Activated CD8-positive, alpha-beta memory T cell treated with anti-CD3 and anti-CD28 coated beads, Interleukin-2, amount 10 ng/mL, durations not matched to agents 7 days and 5 days (primary cell): ENCODE measurements at regions not wholly inside any gene's neighbourhood (a gene's known extent, or its start where the extent isn't known, plus 50 kb on each side); places are given as distances from the start of the nearest gene placed in this dataset.

Source experiments
- ATAC-seq: fragments of 150-1000 bp; cut with Tn5 transposase; one replicate; pipeline ENCODE4 v1.10.0; 2021; ENCODE audit warnings: moderate library complexity
- CTCF ChIA-PET: fragments of 350-600 bp; sonication (Branson Sonifier 250); formaldehyde crosslinking; loops from one replicate; lab custom pipeline; 2021; ENCODE audit warnings: antibody characterized with exemption; lab: Charles Lee
- DNase-seq: peaks from one replicate; pipeline ENCODE4 v3.0.0-alpha.2; 2020
- H3K27ac Mint-ChIP-seq: one replicate; pipeline ENCODE4 v1.8.0; 2021; ENCODE audit warnings: mild to moderate bottlenecking, mixed read lengths
- H3K27me3 Mint-ChIP-seq: one replicate; pipeline ENCODE4 v1.8.0; 2021; ENCODE audit warnings: mixed read lengths
- H3K36me3 Mint-ChIP-seq: one replicate; pipeline ENCODE4 v1.8.0; 2021; ENCODE audit warnings: mild to moderate bottlenecking, mixed read lengths
- H3K4me1 Mint-ChIP-seq: one replicate; pipeline ENCODE4 v1.8.0; 2021; ENCODE audit warnings: mixed read lengths
- H3K4me3 Mint-ChIP-seq: one replicate; pipeline ENCODE4 v1.8.0; 2021; ENCODE audit warnings: mild to moderate bottlenecking, moderate library complexity, mixed read lengths
- H3K9me3 Mint-ChIP-seq: one replicate; pipeline ENCODE4 v1.8.0; 2022; ENCODE audit warnings: low read depth, mixed read lengths

DNA sequence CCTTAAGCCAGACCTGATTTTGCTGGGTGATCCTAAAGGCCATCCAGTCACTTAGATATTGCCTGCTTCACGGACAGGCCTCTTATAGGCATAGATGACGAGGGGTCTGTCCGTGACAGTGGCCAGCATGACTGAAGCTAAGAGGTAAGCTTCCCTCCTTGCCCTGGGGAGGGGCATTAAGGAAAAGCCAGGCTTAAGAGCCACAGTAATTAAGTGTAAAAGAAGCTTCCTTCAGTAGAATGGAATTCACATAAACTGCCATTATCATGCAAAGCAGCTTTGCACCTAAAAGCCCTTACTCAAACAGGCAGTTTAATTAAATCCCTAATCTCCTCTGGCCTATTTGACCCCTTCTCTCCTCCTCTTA lies 99.4 kb upstream of the PKDCC start:
- Mint-ChIP-seq H3K36me3 (no peaks in the 10 kb centered on the region), H3K4me1 (peaks cover 2% of the 10 kb centered on the region), H3K4me3 (no peak overlapping the region), H3K9me3 (no peaks in the 10 kb centered on the region), H3K27ac (no peak overlapping the region), H3K27me3 (peaks cover 8% of the 10 kb centered on the region)
- CTCF ChIA-PET: no interaction called here
- DNase-seq (no peak), ATAC-seq (no peak)

DNA sequence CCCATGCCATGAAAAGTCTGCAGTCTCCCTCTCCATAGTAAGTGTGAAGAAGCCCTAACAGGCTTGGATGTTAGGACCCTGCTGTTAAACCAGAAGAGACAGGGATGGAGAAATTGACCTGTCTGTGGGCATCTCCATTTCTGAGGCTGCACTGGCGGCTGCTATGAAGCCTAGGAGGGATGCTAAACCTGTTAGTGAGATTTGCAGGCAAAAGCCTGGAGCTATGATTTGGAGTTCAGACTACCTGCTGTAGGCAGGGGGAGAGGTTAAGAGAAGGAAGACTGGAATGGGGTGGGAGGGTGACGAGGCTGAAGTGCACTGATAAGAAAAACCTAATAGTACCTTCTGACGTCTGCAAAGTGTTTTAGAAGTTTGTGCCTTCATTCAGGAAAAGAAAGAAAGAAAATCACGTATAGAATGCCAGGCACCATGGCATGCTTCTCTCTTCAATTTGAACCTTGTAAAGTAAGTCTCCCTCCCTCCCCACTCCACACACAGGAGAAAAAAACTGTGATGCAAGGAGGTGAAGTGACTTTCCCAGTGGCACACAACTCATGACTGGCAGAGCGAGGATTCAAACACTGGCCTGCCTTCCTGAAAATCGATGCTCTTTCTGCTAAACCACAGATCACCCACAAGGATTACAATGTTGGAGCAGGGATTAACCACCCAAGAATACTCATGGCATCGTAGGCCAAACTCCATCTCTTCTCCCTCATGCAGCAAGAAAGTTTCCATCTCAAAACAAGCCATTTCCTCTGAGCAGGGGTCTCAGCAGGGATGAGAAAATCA lies 98.5 kb upstream of the PKDCC start:
- H3K4me3 Mint-ChIP-seq: no peak overlapping the region
- H3K27me3 Mint-ChIP-seq: peaks cover 4% of the 10 kb centered on the region
- DNase-seq (no peak), ATAC-seq (no peak)
- H3K27ac Mint-ChIP-seq: no peak overlapping the region
- H3K4me1 Mint-ChIP-seq: peaks cover 8% of the 10 kb centered on the region
- H3K9me3 Mint-ChIP-seq: no peaks in the 10 kb centered on the region
- H3K36me3 Mint-ChIP-seq: no peaks in the 10 kb centered on the region
- CTCF ChIA-PET: no interaction called here

DNA sequence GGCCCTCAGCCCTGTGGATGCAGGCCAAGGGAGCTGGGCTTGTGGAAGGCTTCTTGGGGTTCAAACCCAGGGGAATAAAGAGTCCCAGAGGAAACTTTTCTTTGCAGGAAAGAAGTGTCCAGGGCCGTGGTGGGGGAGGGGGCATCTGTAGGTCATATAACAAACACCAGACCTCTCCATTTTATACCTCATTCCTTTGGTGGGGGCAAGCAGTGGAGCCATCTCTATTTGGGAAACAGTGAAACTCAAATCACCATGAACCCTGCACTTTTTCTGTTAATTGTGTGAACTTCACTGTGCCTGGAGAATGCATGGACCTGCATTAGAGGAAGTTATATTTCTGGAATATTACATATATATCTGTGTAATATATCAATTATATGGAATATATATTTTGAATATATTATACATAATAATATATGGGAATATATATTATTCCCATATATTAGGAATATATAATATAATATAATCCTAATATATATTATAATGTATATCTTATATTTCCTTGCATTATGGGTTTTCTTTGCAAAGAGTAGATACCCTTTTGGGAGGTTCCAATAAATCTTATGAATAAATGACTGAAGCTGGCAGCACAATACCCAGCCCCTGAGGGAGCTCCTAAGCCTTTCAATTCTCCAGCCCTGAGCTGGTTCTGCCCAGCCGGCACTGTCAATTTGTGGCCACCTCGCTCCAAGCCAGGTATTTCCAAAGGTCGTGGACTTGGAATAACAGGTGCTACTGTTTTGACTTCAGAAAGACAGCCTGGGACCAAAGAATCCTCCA lies 97.7 kb upstream of the PKDCC start:
- DNase-seq (no peak), ATAC-seq (no peak)
- no peak overlapping the region for H3K4me3 Mint-ChIP-seq
- peaks cover 4% of the 10 kb centered on the region for H3K27me3 Mint-ChIP-seq
- H3K27ac Mint-ChIP-seq: no peak overlapping the region
- peaks cover 8% of the 10 kb centered on the region for H3K4me1 Mint-ChIP-seq
- CTCF ChIA-PET: no interaction called here
- no peaks in the 10 kb centered on the region for H3K36me3 Mint-ChIP-seq
- H3K9me3 Mint-ChIP-seq: no peaks in the 10 kb centered on the region

DNA sequence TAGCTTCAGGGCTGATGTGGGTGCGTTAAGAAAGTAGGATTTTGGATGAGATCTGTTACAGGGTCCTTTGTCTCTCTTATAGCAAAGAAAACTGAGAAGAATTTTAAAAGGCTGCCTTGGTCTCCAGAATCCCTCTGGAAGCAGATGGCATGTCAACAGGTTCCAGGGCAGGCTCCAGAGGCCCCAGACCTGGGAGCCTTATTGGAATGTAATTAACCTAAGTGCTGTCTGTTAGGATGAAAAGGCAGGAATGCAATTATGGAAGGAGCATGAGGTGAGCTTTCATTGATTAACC lies 97.2 kb upstream of the PKDCC start:
- DNase-seq: no peak
- H3K4me1 Mint-ChIP-seq: peaks cover 8% of the 10 kb centered on the region
- H3K4me3 Mint-ChIP-seq: no peak overlapping the region
- H3K9me3 Mint-ChIP-seq: no peaks in the 10 kb centered on the region
- H3K27ac Mint-ChIP-seq: no peak overlapping the region
- H3K27me3 Mint-ChIP-seq: peaks cover 4% of the 10 kb centered on the region
- H3K36me3 Mint-ChIP-seq: no peaks in the 10 kb centered on the region
- CTCF ChIA-PET: no interaction called here
- ATAC-seq: no peak

DNA sequence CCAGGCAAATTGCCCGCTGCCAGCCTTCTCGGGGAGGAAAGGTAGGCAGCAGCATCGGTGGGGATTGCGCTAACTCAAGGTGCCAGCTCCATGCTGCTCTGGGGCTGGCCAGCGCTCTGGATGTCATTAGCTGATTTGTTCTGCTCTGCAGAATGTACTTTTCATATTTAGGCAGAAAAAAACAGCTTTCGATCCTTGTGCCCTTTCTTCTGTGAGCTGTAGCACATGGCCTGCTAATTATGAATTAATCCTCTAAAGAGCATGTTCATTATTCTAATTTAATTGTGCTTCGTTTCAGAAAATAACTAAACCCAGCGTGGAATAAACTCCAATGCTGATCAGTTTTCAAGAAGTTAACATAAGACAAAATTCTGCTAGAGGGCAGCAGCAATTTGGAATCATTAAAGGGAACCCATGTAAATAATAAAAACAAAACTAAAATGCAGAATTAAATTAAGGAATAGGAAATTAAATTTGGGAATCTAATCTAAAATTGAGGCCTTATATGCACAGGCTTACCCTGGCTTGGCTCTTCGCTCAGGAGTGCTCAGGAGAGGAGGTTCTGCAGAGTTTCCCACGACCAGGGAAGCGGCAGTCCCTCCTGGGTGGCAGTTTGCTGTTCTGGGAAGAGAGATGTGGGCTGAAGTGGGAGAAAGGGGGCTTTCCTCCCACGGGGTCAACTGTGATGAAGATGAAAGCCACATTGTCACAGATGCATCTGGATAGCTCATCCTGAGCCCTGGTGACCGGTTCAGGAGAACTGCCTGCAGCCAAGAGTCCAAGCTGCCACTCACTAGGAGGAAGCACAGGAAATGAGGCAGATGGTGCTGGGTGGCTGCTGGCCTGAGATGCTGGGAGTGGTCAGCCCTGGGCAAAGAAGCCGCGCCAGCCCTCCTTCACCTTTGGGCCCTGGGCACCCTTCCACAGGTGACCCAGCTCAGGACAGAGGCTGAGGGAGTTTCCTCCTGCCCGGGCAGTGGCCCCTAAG lies 93.2 kb upstream of the PKDCC start:
- Mint-ChIP-seq H3K36me3 (no peaks in the 10 kb centered on the region), H3K27me3 (peaks cover 5% of the 10 kb centered on the region), H3K4me1 (peaks cover 8% of the 10 kb centered on the region), H3K27ac (no peak overlapping the region), H3K9me3 (no peaks in the 10 kb centered on the region), H3K4me3 (no peak overlapping the region)
- CTCF ChIA-PET: no interaction called here
- no peak for DNase-seq
- ATAC-seq: no peak

DNA sequence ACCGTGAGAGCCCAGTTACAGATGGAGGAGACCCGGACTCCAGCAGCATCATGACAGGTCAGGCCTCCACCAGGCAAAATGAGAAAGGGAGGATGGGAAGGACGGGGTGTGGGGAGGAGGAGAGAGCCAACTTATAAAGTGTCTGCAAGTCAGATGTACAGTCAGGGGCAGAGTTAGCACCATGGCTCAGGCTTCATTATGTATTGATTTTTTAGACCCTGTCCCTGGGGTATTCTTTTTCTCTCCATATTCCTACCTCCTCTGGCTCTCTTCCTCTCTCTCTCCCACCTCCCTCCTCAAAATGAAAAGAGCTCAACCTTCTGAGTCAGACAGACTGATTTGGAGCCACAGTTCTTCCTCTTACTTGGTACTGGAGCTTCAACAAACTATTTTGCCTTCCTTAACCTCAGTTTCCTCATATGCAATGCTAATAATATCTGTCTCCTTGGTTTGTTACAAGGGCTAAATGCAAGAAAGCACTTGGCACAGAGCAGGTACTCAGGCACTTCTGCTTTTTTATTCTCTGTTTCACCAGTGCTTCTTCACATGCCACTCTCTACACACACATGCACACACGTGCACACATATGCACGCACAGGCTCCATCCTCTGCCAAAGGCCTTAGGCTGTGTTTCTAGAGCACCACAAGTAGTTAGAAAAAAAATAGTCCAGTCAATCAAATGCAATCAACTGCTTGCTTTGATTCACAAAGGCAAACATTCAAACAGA lies 92.3 kb upstream of the PKDCC start:
- no peaks in the 10 kb centered on the region for H3K36me3 Mint-ChIP-seq
- no peak overlapping the region for H3K4me3 Mint-ChIP-seq
- DNase-seq (no peak), ATAC-seq (no peak)
- no peaks in the 10 kb centered on the region for H3K9me3 Mint-ChIP-seq
- CTCF ChIA-PET: no interaction called here
- H3K27me3 Mint-ChIP-seq: peaks cover 11% of the 10 kb centered on the region
- H3K27ac Mint-ChIP-seq: no peak overlapping the region
- H3K4me1 Mint-ChIP-seq: peaks cover 8% of the 10 kb centered on the region

DNA sequence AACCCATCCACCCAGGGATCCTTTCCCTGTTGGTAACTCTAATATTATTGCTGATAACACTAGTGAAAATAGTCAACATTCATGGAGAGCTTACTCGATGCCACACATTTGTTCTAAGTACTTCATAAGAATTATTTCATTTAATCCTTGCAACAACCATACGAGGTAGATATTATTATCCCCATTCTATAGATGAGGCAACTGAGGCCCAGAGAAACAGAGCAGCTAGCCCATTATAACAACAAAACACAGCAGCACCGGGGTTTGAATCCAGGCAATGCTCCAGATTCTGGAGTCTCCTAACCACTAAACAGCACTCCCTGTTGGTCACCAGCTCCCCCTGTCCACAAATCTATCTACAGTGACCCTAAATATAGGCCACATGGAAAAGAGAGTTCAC lies 90.4 kb upstream of the PKDCC start:
- no peak overlapping the region for H3K27ac Mint-ChIP-seq
- H3K9me3 Mint-ChIP-seq: no peaks in the 10 kb centered on the region
- no peak overlapping the region for H3K4me3 Mint-ChIP-seq
- no peak for DNase-seq
- H3K27me3 Mint-ChIP-seq: peaks cover 12% of the 10 kb centered on the region
- CTCF ChIA-PET: no interaction called here
- no peak for ATAC-seq
- H3K36me3 Mint-ChIP-seq: no peaks in the 10 kb centered on the region
- H3K4me1 Mint-ChIP-seq: peaks cover 8% of the 10 kb centered on the region

DNA sequence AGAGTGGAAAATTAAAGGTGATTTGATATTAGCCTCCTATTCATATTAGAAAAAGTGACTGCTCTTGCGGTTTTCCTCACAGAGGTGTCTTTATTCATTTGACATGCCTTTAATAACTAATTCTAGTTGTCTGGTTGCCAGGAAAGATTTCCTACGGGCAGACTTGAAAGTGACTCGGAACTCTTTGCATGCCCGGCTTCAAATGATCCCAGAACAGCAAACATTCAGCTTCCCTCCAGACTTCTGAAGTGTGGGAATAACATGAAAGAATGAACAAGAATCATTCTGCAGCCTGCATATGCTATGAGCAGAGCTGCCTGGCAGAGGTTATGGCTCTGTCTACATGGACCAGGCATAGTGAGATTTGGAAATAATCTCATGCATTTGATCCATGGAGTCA lies 89.6 kb upstream of the PKDCC start:
- DNase-seq: no peak
- Mint-ChIP-seq H3K9me3 (no peaks in the 10 kb centered on the region), H3K4me3 (no peak overlapping the region), H3K27me3 (peaks cover 12% of the 10 kb centered on the region), H3K4me1 (peaks cover 8% of the 10 kb centered on the region), H3K27ac (no peak overlapping the region), H3K36me3 (no peaks in the 10 kb centered on the region)
- CTCF ChIA-PET: no interaction called here
- ATAC-seq: no peak

DNA sequence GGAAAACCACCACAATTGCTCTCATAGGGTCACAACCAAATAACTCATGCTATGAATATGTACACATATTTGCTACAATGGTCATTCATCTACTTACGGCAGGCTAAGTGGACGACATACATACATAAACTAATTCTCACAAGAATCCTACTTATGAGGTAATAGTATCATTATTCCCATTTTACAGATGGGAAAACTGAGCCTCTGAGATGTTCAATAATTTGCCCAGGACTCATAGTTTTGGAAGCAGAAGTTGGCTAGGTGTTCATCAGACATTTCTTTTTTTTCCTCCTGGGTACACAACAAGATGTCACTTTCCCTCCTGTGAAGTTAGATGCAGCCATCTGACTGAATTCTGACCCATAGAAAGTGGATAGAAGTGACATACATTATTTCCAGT lies 89.0 kb upstream of the PKDCC start:
- CTCF ChIA-PET: no interaction called here
- ATAC-seq (no peak), DNase-seq (no peak)
- Mint-ChIP-seq H3K4me1 (peaks cover 2% of the 10 kb centered on the region), H3K9me3 (no peaks in the 10 kb centered on the region), H3K27me3 (peaks cover 12% of the 10 kb centered on the region), H3K27ac (no peak overlapping the region), H3K4me3 (no peak overlapping the region), H3K36me3 (no peaks in the 10 kb centered on the region)

DNA sequence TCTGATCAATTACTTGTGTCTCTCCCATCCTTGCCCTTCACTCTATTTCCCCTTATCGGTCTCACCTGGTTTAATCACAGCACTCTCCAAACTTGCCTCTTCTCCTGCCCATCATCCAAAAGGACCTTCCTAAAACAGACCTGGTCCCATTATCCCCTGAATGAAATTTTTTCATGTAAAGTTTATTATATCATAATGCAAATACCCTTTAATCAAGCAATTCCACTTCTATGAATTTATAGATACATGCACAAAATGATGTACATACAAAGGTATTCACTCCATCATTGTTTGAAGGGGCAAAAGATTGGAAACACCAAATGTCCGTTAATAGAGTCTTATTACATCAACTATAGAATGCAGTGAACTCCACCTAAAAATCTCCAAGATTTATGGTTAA lies 88.1 kb upstream of the PKDCC start:
- Mint-ChIP-seq H3K4me3 (no peak overlapping the region), H3K27ac (no peak overlapping the region), H3K9me3 (no peaks in the 10 kb centered on the region), H3K27me3 (peaks cover 12% of the 10 kb centered on the region), H3K36me3 (no peaks in the 10 kb centered on the region), H3K4me1 (no peaks in the 10 kb centered on the region)
- DNase-seq (no peak), ATAC-seq (no peak)
- CTCF ChIA-PET: no interaction called here

DNA sequence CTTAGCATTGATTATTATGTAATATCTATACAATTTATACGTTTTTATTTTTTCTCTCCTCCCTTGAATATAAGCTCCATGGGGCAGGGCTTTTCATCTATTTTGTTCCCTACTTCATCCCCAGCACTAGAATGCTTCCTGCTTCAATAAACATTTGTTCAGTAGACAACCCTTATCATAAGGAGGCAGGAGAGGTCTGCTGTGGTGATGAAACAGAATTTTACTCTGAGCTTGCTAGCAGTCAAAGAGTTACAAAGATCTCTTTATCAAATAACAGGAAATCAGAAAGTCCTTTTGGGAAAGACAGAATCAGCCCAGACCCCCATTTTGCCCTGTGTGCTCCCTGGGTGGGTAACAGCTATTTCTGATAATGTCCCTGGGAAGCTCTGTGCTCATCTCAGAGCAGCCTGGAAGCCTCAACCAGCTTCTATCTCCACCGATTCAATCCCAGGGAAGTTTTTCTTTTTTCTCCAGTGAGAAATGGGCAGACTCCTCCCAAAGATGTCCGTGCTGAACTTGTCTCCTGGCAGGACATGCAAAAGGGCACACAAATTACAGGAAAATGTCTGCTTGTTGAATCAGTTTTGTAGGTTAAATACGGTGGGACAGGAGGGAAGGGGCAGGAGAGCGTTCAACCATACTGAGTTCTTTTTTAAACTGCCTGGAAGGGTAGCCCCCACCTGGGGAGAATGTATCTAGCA lies 84.7 kb upstream of the PKDCC start:
- Mint-ChIP-seq H3K27me3 (peaks cover 8% of the 10 kb centered on the region), H3K27ac (no peak overlapping the region), H3K4me1 (no peaks in the 10 kb centered on the region), H3K4me3 (no peak overlapping the region), H3K9me3 (no peaks in the 10 kb centered on the region), H3K36me3 (no peaks in the 10 kb centered on the region)
- DNase-seq: no peak
- CTCF ChIA-PET: no interaction called here
- no peak for ATAC-seq

DNA sequence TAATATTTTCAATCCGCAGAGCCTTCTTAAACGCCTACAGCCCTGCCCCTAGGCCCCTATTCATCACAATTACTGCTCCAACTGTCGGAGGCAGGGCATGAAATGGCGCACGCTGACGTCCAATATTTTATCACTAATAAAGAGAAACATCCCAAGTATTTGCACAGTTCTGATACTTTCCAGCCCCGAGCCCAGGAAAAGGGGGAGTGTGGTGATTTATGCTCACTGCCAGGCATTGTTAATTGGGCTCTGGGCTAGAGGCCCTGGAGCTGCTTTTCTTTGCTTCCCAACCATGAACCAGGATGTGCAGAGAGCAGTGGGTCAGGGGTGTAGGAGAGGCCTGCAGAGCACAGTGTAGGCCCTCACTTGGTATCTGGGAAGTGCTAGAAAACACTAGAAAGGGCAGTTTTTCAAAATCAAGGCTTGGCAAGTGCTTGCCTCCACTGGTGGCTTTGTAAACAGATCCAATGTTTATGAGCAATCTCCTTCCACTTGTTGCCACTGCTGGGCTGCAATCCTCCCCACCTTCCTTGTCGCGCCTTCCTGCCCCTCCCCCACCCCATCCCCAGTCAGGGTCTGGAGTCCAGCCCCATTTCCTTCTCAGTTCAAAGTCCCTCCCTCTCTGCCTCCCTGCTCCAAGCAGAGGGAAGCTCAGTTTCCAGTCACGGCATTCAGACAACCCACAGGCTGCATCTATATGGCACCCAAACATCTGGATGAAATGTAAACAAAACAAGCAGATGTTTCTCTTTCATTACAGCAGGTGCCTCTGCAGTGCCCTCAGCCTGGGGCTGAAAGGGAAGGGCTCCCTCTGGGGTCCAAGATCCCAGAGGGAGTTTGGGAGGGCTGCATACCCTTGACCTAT lies 83.9 kb upstream of the PKDCC start:
- Mint-ChIP-seq H3K4me3 (no peak overlapping the region), H3K27me3 (peaks cover 8% of the 10 kb centered on the region), H3K4me1 (no peaks in the 10 kb centered on the region), H3K9me3 (no peaks in the 10 kb centered on the region), H3K36me3 (no peaks in the 10 kb centered on the region), H3K27ac (no peak overlapping the region)
- no peak for ATAC-seq
- DNase-seq: no peak
- CTCF ChIA-PET: no interaction called here
